A172 (cell line): ENCODE measurements at regions not wholly inside any gene's neighbourhood (a gene's known extent, or its start where the extent isn't known, plus 50 kb on each side); places are given as distances from the start of the nearest gene placed in this dataset.

Experiments
- DNase-seq: peaks from one replicate; pipeline ENCODE4 v3.0.0-alpha.2; 2015; ENCODE audit warnings: low spot score

GRCh38 chr4:133472244-133472643, 323.1 kb downstream of the PCDH10 start:
- DNase-seq: no peak

GRCh38 chr4:133467290-133467947, 318.3 kb downstream of the PCDH10 start:
- no peak for DNase-seq

- no peak for DNase-seq
Observed at GRCh38 chr4:133465022-133465421, 315.9 kb downstream of the PCDH10 start.

GRCh38 chr4:133464311-133464710, 315.2 kb downstream of the PCDH10 start:
- DNase-seq: no peak

- peak; percentile 8 for DNase-seq
Observed at GRCh38 chr4:133452678-133453077, 303.6 kb downstream of the PCDH10 start.

GRCh38 chr4:133450813-133451212, 301.7 kb downstream of the PCDH10 start:
- DNase-seq: no peak

- no peak for DNase-seq
Observed at GRCh38 chr4:133440404-133440803, 291.3 kb downstream of the PCDH10 start.

- no peak for DNase-seq
Observed at GRCh38 chr4:133439830-133440229, 290.7 kb downstream of the PCDH10 start.

- no peak for DNase-seq
Observed at GRCh38 chr4:133424605-133425004, 275.5 kb downstream of the PCDH10 start.

- DNase-seq: no peak
Observed at GRCh38 chr4:133403913-133404312, 254.8 kb downstream of the PCDH10 start.

GRCh38 chr4:133402616-133403015, 253.5 kb downstream of the PCDH10 start:
- DNase-seq: peak; percentile 6

- DNase-seq: no peak
Observed at GRCh38 chr4:133394971-133395627, 246.0 kb downstream of the PCDH10 start.

- DNase-seq: no peak
Observed at GRCh38 chr4:133390198-133390855, 241.2 kb downstream of the PCDH10 start.

- no peak for DNase-seq
Observed at GRCh38 chr4:133389029-133389428, 239.9 kb downstream of the PCDH10 start.

GRCh38 chr4:133385161-133385954, 236.3 kb downstream of the PCDH10 start:
- DNase-seq: peak; percentile 25

- DNase-seq: no peak
Observed at GRCh38 chr4:133379681-133380438, 230.8 kb downstream of the PCDH10 start.

GRCh38 chr4:133377286-133377685, 228.2 kb downstream of the PCDH10 start:
- no peak for DNase-seq

- DNase-seq: no peak
Observed at GRCh38 chr4:133372699-133373098, 223.6 kb downstream of the PCDH10 start.

GRCh38 chr4:133355633-133356032, 206.5 kb downstream of the PCDH10 start:
- no peak for DNase-seq

GRCh38 chr4:133347409-133347808, 198.3 kb downstream of the PCDH10 start:
- no peak for DNase-seq

GRCh38 chr4:133324491-133324890, 175.4 kb downstream of the PCDH10 start:
- no peak for DNase-seq

GRCh38 chr4:133323670-133324069, 174.6 kb downstream of the PCDH10 start:
- DNase-seq: no peak
